HUES6 (cell line): ENCODE measurements at regions not wholly inside any gene's neighbourhood (a gene's known extent, or its start where the extent isn't known, plus 50 kb on each side); places are given as distances from the start of the nearest gene placed in this dataset.

Experiments used
- H3K27ac ChIP-seq: 2 replicates; pipeline ENCODE4 v1.7.0; 2013; ENCODE audit warnings: low read depth, mild to moderate bottlenecking, low read length, inconsistent platforms
- H3K27me3 ChIP-seq: 2 replicates; pipeline ENCODE4 v1.6.1; 2013; ENCODE audit warnings: low read length; ENCODE audit not compliant: control insufficient read depth, insufficient read depth
- H3K36me3 ChIP-seq: 2 replicates; pipeline ENCODE4 v1.6.1; 2013; ENCODE audit warnings: low read length; ENCODE audit not compliant: control insufficient read depth, insufficient read depth
- H3K4me1 ChIP-seq: 2 replicates; pipeline ENCODE4 v1.6.1; 2013; ENCODE audit warnings: low read length; ENCODE audit not compliant: control insufficient read depth, insufficient read depth
- H3K4me3 ChIP-seq: 2 replicates; pipeline ENCODE4 v1.5.1; 2013; ENCODE audit warnings: low read depth, low read length
- H3K9ac ChIP-seq: one replicate; pipeline ENCODE4 v1.6.1; 2013; ENCODE audit warnings: mild to moderate bottlenecking, low read length
- H3K9me3 ChIP-seq: 2 replicates; pipeline ENCODE4 v1.6.1; 2013; ENCODE audit warnings: low read depth, low read length; ENCODE audit not compliant: control insufficient read depth, insufficient read depth

- no peak overlapping the region for H3K9ac ChIP-seq
- no peaks in the 10 kb centered on the region for H3K27me3 ChIP-seq
- H3K9me3 ChIP-seq, result no peaks in the 10 kb centered on the region; the same call in 1 of the 2 replicates
Measured at GRCh38 chr12:3958534-3958933, 85.3 kb upstream of the PARP11 start.

GRCh38 chr12:3951380-3952135 lies 78.4 kb upstream of the PARP11 start:
- peaks cover 3% of the 10 kb centered on the region for H3K4me1 ChIP-seq
- no peaks in the 10 kb centered on the region for H3K27me3 ChIP-seq
- H3K27ac ChIP-seq, result no peak overlapping the region
- peaks cover 2% of the 10 kb centered on the region; the same call in 1 of the 2 replicates for H3K9me3 ChIP-seq
- no peak overlapping the region for H3K4me3 ChIP-seq
- no peak overlapping the region for H3K9ac ChIP-seq
- H3K36me3 ChIP-seq, result no peaks in the 10 kb centered on the region

More at GRCh38 chr12:3958534-3958933, 85.3 kb upstream of the PARP11 start:
- no peak overlapping the region for H3K4me3 ChIP-seq
- peaks cover 5% of the 10 kb centered on the region; the same call in 1 of the 2 replicates for H3K4me1 ChIP-seq
- no peaks in the 10 kb centered on the region for H3K36me3 ChIP-seq
- no peak overlapping the region for H3K27ac ChIP-seq

- H3K9ac ChIP-seq, result no peak overlapping the region
- peaks cover 2% of the 10 kb centered on the region; the same call in 1 of the 2 replicates for H3K9me3 ChIP-seq
- H3K27me3 ChIP-seq, result no peaks in the 10 kb centered on the region
Measured at GRCh38 chr12:3950714-3951320, 77.6 kb upstream of the PARP11 start.

GRCh38 chr12:3947781-3948180 lies 74.6 kb upstream of the PARP11 start:
- peaks cover 2% of the 10 kb centered on the region; the same call in 1 of the 2 replicates for H3K9me3 ChIP-seq
- H3K4me1 ChIP-seq, result peaks cover 32% of the 10 kb centered on the region
- H3K9ac ChIP-seq, result no peak overlapping the region
- no peak overlapping the region for H3K4me3 ChIP-seq
- no peaks in the 10 kb centered on the region for H3K36me3 ChIP-seq
- no peaks in the 10 kb centered on the region for H3K27me3 ChIP-seq
- no peak overlapping the region for H3K27ac ChIP-seq

More at GRCh38 chr12:3950714-3951320, 77.6 kb upstream of the PARP11 start:
- Histone ChIP-seq H3K4me3 (no peak overlapping the region), H3K4me1 (peaks cover 10% of the 10 kb centered on the region), H3K36me3 (no peaks in the 10 kb centered on the region), H3K27ac (no peak overlapping the region)

- Histone ChIP-seq H3K27me3 (no peaks in the 10 kb centered on the region), H3K27ac (peak overlapping the region; percentile 87; the same call in 1 of the 2 replicates), H3K36me3 (no peaks in the 10 kb centered on the region), H3K4me3 (peak overlapping the region; percentile 23; the same call in 1 of the 2 replicates), H3K9ac (peak overlapping the region; percentile 84), H3K9me3 (peaks cover 2% of the 10 kb centered on the region; the same call in 1 of the 2 replicates), H3K4me1 (peaks cover 32% of the 10 kb centered on the region)
Measured at GRCh38 chr12:3945671-3946070, 72.5 kb upstream of the PARP11 start.

- Histone ChIP-seq H3K36me3 (no peaks in the 10 kb centered on the region), H3K27ac (peak overlapping the region; percentile 87; the same call in 1 of the 2 replicates), H3K27me3 (no peaks in the 10 kb centered on the region), H3K9ac (peak overlapping the region; percentile 84), H3K9me3 (peaks cover 2% of the 10 kb centered on the region; the same call in 1 of the 2 replicates), H3K4me3 (no peak overlapping the region), H3K4me1 (peaks cover 32% of the 10 kb centered on the region)
Measured at GRCh38 chr12:3944620-3945019, 71.4 kb upstream of the PARP11 start.

GRCh38 chr12:3938042-3938544 lies 64.9 kb upstream of the PARP11 start:
- Histone ChIP-seq H3K4me3 (no peak overlapping the region), H3K36me3 (no peaks in the 10 kb centered on the region), H3K27me3 (no peaks in the 10 kb centered on the region), H3K9me3 (peaks cover 3% of the 10 kb centered on the region; the same call in 1 of the 2 replicates), H3K27ac (no peak overlapping the region), H3K9ac (no peak overlapping the region), H3K4me1 (no peaks in the 10 kb centered on the region)

GRCh38 chr12:3935078-3935477 lies 61.9 kb upstream of the PARP11 start:
- Histone ChIP-seq H3K4me1 (peaks cover 15% of the 10 kb centered on the region), H3K36me3 (no peaks in the 10 kb centered on the region), H3K9ac (no peak overlapping the region), H3K4me3 (no peak overlapping the region), H3K9me3 (peaks cover 3% of the 10 kb centered on the region; the same call in 1 of the 2 replicates), H3K27ac (no peak overlapping the region), H3K27me3 (no peaks in the 10 kb centered on the region)

- peaks cover 3% of the 10 kb centered on the region; the same call in 1 of the 2 replicates for H3K9me3 ChIP-seq
- no peak overlapping the region for H3K9ac ChIP-seq
- H3K4me3 ChIP-seq, result no peak overlapping the region
- no peaks in the 10 kb centered on the region for H3K36me3 ChIP-seq
- no peak overlapping the region for H3K27ac ChIP-seq
- peaks cover 27% of the 10 kb centered on the region for H3K4me1 ChIP-seq
- no peaks in the 10 kb centered on the region for H3K27me3 ChIP-seq
Measured at GRCh38 chr12:3933819-3934192, 60.6 kb upstream of the PARP11 start.

GRCh38 chr12:3933074-3933818 lies 60.0 kb upstream of the PARP11 start:
- peaks cover 32% of the 10 kb centered on the region for H3K4me1 ChIP-seq
- no peaks in the 10 kb centered on the region for H3K27me3 ChIP-seq
- no peaks in the 10 kb centered on the region for H3K36me3 ChIP-seq
- no peak overlapping the region for H3K9ac ChIP-seq
- no peak overlapping the region for H3K27ac ChIP-seq
- peaks cover 3% of the 10 kb centered on the region; the same call in 1 of the 2 replicates for H3K9me3 ChIP-seq
- H3K4me3 ChIP-seq, result no peak overlapping the region
